ENCODE measurements at regions not wholly inside any gene's neighbourhood (a gene's known extent, or its start where the extent isn't known, plus 50 kb on each side); places are given as distances from the start of the nearest gene placed in this dataset.

DNA sequence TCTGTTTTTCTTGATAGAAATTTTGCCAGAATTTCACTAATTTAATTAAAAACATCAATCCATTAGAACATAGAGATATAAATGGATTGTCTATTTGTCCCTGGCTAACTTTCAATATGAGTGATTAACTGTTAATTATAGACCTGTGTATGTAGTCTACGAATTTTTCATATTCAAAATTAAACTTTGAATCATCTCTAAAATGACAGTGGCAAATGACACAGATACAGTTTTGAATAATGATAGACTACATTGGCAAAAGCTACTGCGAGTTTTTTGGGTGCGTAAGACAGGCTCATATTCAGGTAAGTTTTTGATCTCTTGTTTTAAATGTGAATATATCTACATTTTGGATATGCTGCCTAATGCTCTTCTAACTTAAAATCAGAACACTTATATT lies 86.0 kb upstream of the TBC1D5 start:
- no peaks in the 10 kb centered on the region for H3K9me2 ChIP-seq
- POLR2A ChIA-PET, result no interaction called here
- WGBS (ENCODE audit: low lambda C conversion rate), result 73% methylated on average over 3 of the region's 3 CpGs

DNA sequence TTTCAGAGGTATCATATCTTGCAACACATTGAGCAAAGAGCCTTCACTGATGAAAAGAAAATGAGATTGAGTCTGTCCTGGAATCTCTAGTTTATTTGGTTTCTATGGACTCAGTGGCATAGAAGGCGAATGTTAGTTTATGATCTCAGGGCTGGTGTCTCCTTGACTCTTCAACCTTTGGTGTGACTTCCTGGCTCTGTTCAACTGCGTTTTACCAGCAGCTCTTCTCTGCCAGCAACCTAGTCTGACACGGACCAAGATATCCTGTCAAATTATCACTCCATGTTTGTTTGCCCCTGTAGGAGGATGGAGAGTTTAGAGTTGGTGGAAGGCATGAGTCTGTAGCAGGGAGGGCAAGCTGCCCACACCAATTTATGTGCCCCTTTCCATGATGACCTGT lies 82.9 kb upstream of the TBC1D5 start:
- Histone ChIP-seq H3K4me1 (ENCODE audit: control insufficient read depth in 1 of 2, insufficient read depth in 2 of 2, low read depth in 1 of 2, low read length in 1 of 2) (no peaks in the 10 kb centered on the region), H2AFZ (ENCODE audit: low read depth) (no peak overlapping the region), H4K20me1 (ENCODE audit: insufficient read depth) (no peaks in the 10 kb centered on the region), H3F3A (replicated peaks; ENCODE audit: insufficient read depth) (no peaks in the 10 kb centered on the region), H3K27me3 (ENCODE audit: insufficient read depth) (no peaks in the 10 kb centered on the region), H3K27ac (ENCODE audit: low read depth in 2 of 2, low read length in 1 of 2) (no peak overlapping the region), H3K79me2 (ENCODE audit: insufficient read depth) (no peaks in the 10 kb centered on the region), H3K9ac (no peak overlapping the region), H3K9me3 (no peaks in the 10 kb centered on the region), H3K4me2 (no peak overlapping the region), H3K9me2 (no peaks in the 10 kb centered on the region), H3K36me3 (replicated peaks in 1 of 2; ENCODE audit: control insufficient read depth in 1 of 2, insufficient read depth in 2 of 2, low read length in 1 of 2) (no peaks in the 10 kb centered on the region), H3K4me3 (ENCODE audit: low read depth in 2 of 2, low read length in 1 of 2) (no peak overlapping the region)
- no peak for TF ChIP-seq ELF1 (IDR thresholded peaks at IDR 0.05)
- WGBS (ENCODE audit: low lambda C conversion rate), result 69% methylated on average over 3 of the region's 3 CpGs
- ChIA-PET CTCF (interaction anchor here (1.3 kb wide), 1 partner anchor 16 kb away, joined by 6 read pairs; no protein-coding TSS in a partner anchor), POLR2A (no interaction called here)
- no peak for DNase-seq

More for the DNA sequence above, 86.0 kb upstream of the TBC1D5 start:
- DNase-seq, result no peak
- Histone ChIP-seq H3K27ac (ENCODE audit: low read depth in 2 of 2, low read length in 1 of 2) (no peak overlapping the region), H3F3A (replicated peaks; ENCODE audit: insufficient read depth) (no peaks in the 10 kb centered on the region), H4K20me1 (ENCODE audit: insufficient read depth) (no peaks in the 10 kb centered on the region), H3K27me3 (ENCODE audit: insufficient read depth) (no peaks in the 10 kb centered on the region), H3K4me3 (ENCODE audit: low read depth in 2 of 2, low read length in 1 of 2) (no peak overlapping the region), H3K36me3 (replicated peaks in 1 of 2; ENCODE audit: control insufficient read depth in 1 of 2, insufficient read depth in 2 of 2, low read length in 1 of 2) (no peaks in the 10 kb centered on the region), H3K4me2 (no peak overlapping the region), H3K9ac (no peak overlapping the region), H2AFZ (ENCODE audit: low read depth) (no peak overlapping the region), H3K9me3 (no peaks in the 10 kb centered on the region), H3K79me2 (ENCODE audit: insufficient read depth) (no peaks in the 10 kb centered on the region), H3K4me1 (ENCODE audit: control insufficient read depth in 1 of 2, insufficient read depth in 2 of 2, low read depth in 1 of 2, low read length in 1 of 2) (no peaks in the 10 kb centered on the region)
- CTCF ChIA-PET, result interaction anchor here (2.3 kb wide), 1 partner anchor 13 kb away, joined by 17 read pairs; no protein-coding TSS in a partner anchor
- no peak for TF ChIP-seq TEAD4 (IDR thresholded peaks at IDR 0.05; ENCODE audit: borderline replicate concordance, insufficient read depth)

GRCh38 chr3:17823816-17824215 lies 81.4 kb upstream of the TBC1D5 start:
- no peaks in the 10 kb centered on the region for H3K36me3 ChIP-seq (replicated peaks in 1 of 2; ENCODE audit: control insufficient read depth in 1 of 2, insufficient read depth in 2 of 2, low read length in 1 of 2)
- CTCF ChIA-PET, result no interaction called here
- H3K4me3 ChIP-seq (ENCODE audit: low read depth in 2 of 2, low read length in 1 of 2), result no peak overlapping the region

More at GRCh38 chr3:17823816-17824215, 81.4 kb upstream of the TBC1D5 start:
- Histone ChIP-seq H3F3A (replicated peaks; ENCODE audit: insufficient read depth) (no peaks in the 10 kb centered on the region), H3K9me2 (no peaks in the 10 kb centered on the region), H3K4me1 (ENCODE audit: control insufficient read depth in 1 of 2, insufficient read depth in 2 of 2, low read depth in 1 of 2, low read length in 1 of 2) (no peaks in the 10 kb centered on the region), H2AFZ (ENCODE audit: low read depth) (no peak overlapping the region), H4K20me1 (ENCODE audit: insufficient read depth) (no peaks in the 10 kb centered on the region), H3K9me3 (no peaks in the 10 kb centered on the region), H3K9ac (no peak overlapping the region), H3K27ac (ENCODE audit: low read depth in 2 of 2, low read length in 1 of 2) (no peak overlapping the region), H3K4me2 (no peak overlapping the region), H3K27me3 (ENCODE audit: insufficient read depth) (no peaks in the 10 kb centered on the region), H3K79me2 (ENCODE audit: insufficient read depth) (no peaks in the 10 kb centered on the region)
- POLR2A ChIA-PET, result no interaction called here
- TF ChIP-seq JUND (IDR thresholded peaks at IDR 0.05) (no peak), RAD21 (IDR thresholded peaks at IDR 0.05; ENCODE audit: low read length) (no peak), PBX3 (IDR thresholded peaks at IDR 0.05) (no peak), TEAD4 (IDR thresholded peaks at IDR 0.05; ENCODE audit: borderline replicate concordance, insufficient read depth) (no peak), EP300 (IDR thresholded peaks at IDR 0.05; ENCODE audit: borderline replicate concordance in 1 of 2, low read depth in 1 of 2, low read length in 1 of 2) (no peak), RCOR1 (IDR thresholded peaks at IDR 0.05; ENCODE audit: low read length) (no peak), MEF2A (IDR thresholded peaks at IDR 0.05; ENCODE audit: borderline replicate concordance, low read depth) (no peak), MXI1 (IDR thresholded peaks at IDR 0.05; ENCODE audit: low read depth, low read length) (no peak), EZH2phosphoT487 (IDR thresholded peaks at IDR 0.05; ENCODE audit: borderline replicate concordance, low read depth) (no peak), ELF1 (IDR thresholded peaks at IDR 0.05) (no peak), CHD2 (IDR thresholded peaks at IDR 0.05; ENCODE audit: low read length, partially characterized antibody) (no peak), POLR2AphosphoS5 (IDR thresholded peaks at IDR 0.05; ENCODE audit: low read depth, low read length) (no peak), FOXJ3 (CRISPR knock-in tag; IDR thresholded peaks at IDR 0.05) (no peak), NFIC (IDR thresholded peaks at IDR 0.05; ENCODE audit: borderline replicate concordance) (no peak), GATA2 (CRISPR knock-in tag; IDR thresholded peaks at IDR 0.05) (no peak)
- TF ChIP-seq, protein P1, sequence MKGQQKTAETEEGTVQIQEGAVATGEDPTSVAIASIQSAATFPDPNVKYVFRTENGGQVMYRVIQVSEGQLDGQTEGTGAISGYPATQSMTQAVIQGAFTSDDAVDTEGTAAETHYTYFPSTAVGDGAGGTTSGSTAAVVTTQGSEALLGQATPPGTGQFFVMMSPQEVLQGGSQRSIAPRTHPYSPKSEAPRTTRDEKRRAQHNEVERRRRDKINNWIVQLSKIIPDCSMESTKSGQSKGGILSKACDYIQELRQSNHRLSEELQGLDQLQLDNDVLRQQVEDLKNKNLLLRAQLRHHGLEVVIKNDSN (IDR thresholded peaks at IDR 0.05; ENCODE audit: borderline replicate concordance, low read depth), result no peak
- TF ChIP-seq, protein P2, sequence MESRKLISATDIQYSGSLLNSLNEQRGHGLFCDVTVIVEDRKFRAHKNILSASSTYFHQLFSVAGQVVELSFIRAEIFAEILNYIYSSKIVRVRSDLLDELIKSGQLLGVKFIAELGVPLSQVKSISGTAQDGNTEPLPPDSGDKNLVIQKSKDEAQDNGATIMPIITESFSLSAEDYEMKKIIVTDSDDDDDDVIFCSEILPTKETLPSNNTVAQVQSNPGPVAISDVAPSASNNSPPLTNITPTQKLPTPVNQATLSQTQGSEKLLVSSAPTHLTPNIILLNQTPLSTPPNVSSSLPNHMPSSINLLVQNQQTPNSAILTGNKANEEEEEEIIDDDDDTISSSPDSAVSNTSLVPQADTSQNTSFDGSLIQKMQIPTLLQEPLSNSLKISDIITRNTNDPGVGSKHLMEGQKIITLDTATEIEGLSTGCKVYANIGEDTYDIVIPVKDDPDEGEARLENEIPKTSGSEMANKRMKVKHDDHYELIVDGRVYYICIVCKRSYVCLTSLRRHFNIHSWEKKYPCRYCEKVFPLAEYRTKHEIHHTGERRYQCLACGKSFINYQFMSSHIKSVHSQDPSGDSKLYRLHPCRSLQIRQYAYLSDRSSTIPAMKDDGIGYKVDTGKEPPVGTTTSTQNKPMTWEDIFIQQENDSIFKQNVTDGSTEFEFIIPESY (IDR thresholded peaks at IDR 0.05; ENCODE audit: borderline replicate concordance, low read depth), result no peak
- no peak for DNase-seq

All from SK-N-SH (cell line).